Omental fat pad (tissue), 3 donors: ENCODE measurements at regions not wholly inside any gene's neighbourhood (a gene's known extent, or its start where the extent isn't known, plus 50 kb on each side); places are given as distances from the start of the nearest gene placed in this dataset.
"Not testable (repeated sequence)": the region's sequence is repeated elsewhere in the genome, so short reads cannot be mapped to it uniquely, and the experiment has no call there.

Experiments used
- ATAC-seq: fragments of 150-250 bp; one replicate; pipeline ENCODE4 v1.9.1; 2016; ENCODE audit warnings: mild to moderate bottlenecking, moderate library complexity; ENCODE audit not compliant: low FRiP score
- DNase-seq: peaks from one replicate; pipeline ENCODE4 v3.0.0-alpha.2; 2019; ENCODE audit warnings: low spot score
- CTCF ChIP-seq, 3 donors: fragments of 450-650 bp; IDR thresholded peaks; one replicate each; pipeline ENCODE4 v1.5.1; 2016 to 2017; ENCODE audit warnings: antibody characterized with exemption in 3 of 3, mild to moderate bottlenecking in 3 of 3, moderate library complexity in 2 of 3

- no peak for ATAC-seq
- no peak for TF ChIP-seq CTCF (IDR thresholded peaks at IDR 0.05)
- DNase-seq: no peak
These were observed 256.2 kb upstream of the MGMT start for GRCh38 chr10:129210876-129211275.

- TF ChIP-seq CTCF (IDR thresholded peaks at IDR 0.05): no peak
- no peak for DNase-seq
- ATAC-seq: no peak
These were observed 253.8 kb upstream of the MGMT start for GRCh38 chr10:129213256-129213655.

- ATAC-seq: not testable (repeated sequence)
These were observed 253.0 kb upstream of the MGMT start for GRCh38 chr10:129213996-129214395.

GRCh38 chr10:129219364-129219763, 247.7 kb upstream of the MGMT start:
- no peak for TF ChIP-seq CTCF (IDR thresholded peaks at IDR 0.05)
- ATAC-seq (no peak), DNase-seq (no peak)

More at GRCh38 chr10:129213996-129214395, 253.0 kb upstream of the MGMT start:
- not testable (repeated sequence) for DNase-seq

GRCh38 chr10:129222436-129222835, 244.6 kb upstream of the MGMT start:
- TF ChIP-seq CTCF (IDR thresholded peaks at IDR 0.05): no peak
- ATAC-seq (no peak), DNase-seq (no peak)

- no peak for TF ChIP-seq CTCF (IDR thresholded peaks at IDR 0.05)
- no peak for DNase-seq
- no peak for ATAC-seq
These were observed 243.7 kb upstream of the MGMT start for GRCh38 chr10:129223363-129223762.

GRCh38 chr10:129224065-129224464, 243.0 kb upstream of the MGMT start:
- ATAC-seq (no peak), DNase-seq (no peak)
- TF ChIP-seq CTCF (IDR thresholded peaks at IDR 0.05): no peak

GRCh38 chr10:129231821-129232220, 235.2 kb upstream of the MGMT start:
- no peak for TF ChIP-seq CTCF (IDR thresholded peaks at IDR 0.05)
- no peak for ATAC-seq
- no peak for DNase-seq
